ENCODE measurements at regions not wholly inside any gene's neighbourhood (a gene's known extent, or its start where the extent isn't known, plus 50 kb on each side); places are given as distances from the start of the nearest gene placed in this dataset.
"Not testable (repeated sequence)": the region's sequence is repeated elsewhere in the genome, so short reads cannot be mapped to it uniquely, and the experiment has no call there.

DNA sequence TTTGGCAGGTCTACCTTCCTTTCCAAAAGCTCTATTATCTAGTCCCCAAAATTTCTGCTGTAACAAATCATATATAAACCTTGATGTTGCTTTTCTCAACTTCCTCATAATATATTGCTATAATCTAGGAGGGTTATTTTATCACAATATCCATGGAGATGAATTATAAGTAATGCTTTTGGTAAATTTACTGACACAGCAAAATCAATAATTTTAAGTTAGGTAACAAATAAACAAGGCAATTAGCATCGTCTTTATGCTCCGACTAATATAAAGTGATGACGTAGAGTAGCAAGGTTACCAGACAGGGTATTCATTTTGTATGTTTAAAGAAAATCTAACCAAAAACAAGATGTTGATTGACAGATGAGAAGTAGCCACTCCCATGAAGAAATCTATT is 132.3 kb upstream of the ST8SIA4 start:
- DNase-seq (ENCODE audit: extremely low spot score): no peak
- ChIA-PET POLR2A (no interaction called here), CTCF (interaction anchor here (1.0 kb wide), 1 partner anchor 10 kb away, joined by 3 read pairs; no protein-coding TSS in a partner anchor)
- TF ChIP-seq, protein P1, sequence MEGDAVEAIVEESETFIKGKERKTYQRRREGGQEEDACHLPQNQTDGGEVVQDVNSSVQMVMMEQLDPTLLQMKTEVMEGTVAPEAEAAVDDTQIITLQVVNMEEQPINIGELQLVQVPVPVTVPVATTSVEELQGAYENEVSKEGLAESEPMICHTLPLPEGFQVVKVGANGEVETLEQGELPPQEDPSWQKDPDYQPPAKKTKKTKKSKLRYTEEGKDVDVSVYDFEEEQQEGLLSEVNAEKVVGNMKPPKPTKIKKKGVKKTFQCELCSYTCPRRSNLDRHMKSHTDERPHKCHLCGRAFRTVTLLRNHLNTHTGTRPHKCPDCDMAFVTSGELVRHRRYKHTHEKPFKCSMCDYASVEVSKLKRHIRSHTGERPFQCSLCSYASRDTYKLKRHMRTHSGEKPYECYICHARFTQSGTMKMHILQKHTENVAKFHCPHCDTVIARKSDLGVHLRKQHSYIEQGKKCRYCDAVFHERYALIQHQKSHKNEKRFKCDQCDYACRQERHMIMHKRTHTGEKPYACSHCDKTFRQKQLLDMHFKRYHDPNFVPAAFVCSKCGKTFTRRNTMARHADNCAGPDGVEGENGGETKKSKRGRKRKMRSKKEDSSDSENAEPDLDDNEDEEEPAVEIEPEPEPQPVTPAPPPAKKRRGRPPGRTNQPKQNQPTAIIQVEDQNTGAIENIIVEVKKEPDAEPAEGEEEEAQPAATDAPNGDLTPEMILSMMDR (IDR thresholded peaks at IDR 0.05; ENCODE audit: control extremely low read depth, extremely low read depth, low read depth, missing control alignments): no peak

GRCh38 chr5:101024299-101024698 is 121.2 kb upstream of the ST8SIA4 start:
- CTCF ChIA-PET: no interaction called here
- TF ChIP-seq, protein P1 (IDR thresholded peaks at IDR 0.05; ENCODE audit: control extremely low read depth, extremely low read depth, low read depth, missing control alignments): no peak

GRCh38 chr5:101018299-101018698 is 115.2 kb upstream of the ST8SIA4 start:
- ChIA-PET CTCF (no interaction called here), POLR2A (no interaction called here)
- no peak for DNase-seq (ENCODE audit: extremely low spot score)
- TF ChIP-seq, protein P1 (IDR thresholded peaks at IDR 0.05; ENCODE audit: control extremely low read depth, extremely low read depth, low read depth, missing control alignments): no peak

More at GRCh38 chr5:101024299-101024698, 121.2 kb upstream of the ST8SIA4 start:
- POLR2A ChIA-PET: no interaction called here
- DNase-seq (ENCODE audit: extremely low spot score): no peak

DNA sequence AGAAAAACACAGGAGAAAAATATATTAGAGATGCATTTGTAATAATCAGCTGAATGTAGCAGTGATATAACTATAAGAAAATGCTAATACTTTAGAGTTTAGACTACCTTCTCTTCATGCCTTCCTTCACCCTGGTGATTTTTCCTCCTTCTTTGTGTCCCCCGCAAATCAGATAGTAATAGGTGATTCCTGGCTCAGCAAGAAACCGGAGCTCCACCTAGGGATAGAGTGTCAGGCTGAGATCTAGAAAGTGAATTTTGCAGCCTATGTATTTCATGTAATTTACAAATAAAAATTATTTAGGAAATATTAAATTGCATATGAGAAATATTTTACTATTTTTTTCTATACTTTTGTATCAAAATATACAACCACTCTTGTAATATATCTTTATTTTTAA is 109.8 kb upstream of the ST8SIA4 start:
- DNase-seq (ENCODE audit: extremely low spot score): no peak
- POLR2A ChIA-PET: no interaction called here
- CTCF ChIA-PET: no interaction called here
- TF ChIP-seq, protein P1 (IDR thresholded peaks at IDR 0.05; ENCODE audit: control extremely low read depth, extremely low read depth, low read depth, missing control alignments): no peak

DNA sequence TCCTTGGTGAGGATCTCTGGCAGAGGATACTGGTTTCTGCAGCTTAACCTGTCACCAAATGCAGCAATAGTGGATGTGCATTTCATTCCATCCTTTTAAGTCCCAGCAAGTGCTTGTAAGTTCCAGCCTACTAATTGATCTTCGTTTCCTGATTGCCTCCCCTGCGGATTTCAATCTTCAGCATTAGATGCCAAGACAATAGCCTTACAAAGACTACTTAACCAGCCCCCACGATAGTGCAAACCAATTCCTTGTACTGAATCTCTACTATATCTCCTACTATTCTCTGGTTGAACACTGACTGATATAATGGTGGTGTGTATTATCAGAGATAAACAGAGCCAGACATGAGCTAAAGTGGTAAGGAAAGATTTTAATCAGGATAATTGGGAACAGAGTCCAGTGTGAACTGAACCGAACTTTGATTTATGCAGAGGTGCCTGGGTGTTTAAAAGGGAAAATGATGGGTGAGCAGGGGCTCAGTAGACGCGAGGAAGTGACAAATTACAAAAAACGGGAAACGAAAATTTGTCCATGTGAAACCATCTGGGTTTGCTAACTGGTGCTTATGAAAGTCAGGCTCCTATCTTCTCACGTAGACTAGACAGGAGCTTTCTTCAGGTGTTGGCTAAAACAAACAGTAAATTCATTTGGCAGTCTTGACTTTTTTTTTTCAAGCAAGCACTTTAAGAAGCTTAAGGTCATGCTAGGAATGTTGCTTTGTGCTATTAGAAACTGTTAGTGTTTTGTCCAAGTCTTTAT is 106.9 kb upstream of the ST8SIA4 start:
- no peak for DNase-seq (ENCODE audit: extremely low spot score)
- POLR2A ChIA-PET: interaction anchor here (0.6 kb wide), 1 partner anchor 31 kb away, joined by 5 read pairs; no protein-coding TSS in a partner anchor
- TF ChIP-seq, protein P1 (IDR thresholded peaks at IDR 0.05; ENCODE audit: control extremely low read depth, extremely low read depth, low read depth, missing control alignments): no peak
- CTCF ChIA-PET: interaction anchor here (0.8 to 1.3 kb wide), 3 partner anchors 9 to 331 kb away, joined by 3 read pairs; no protein-coding TSS in a partner anchor

- ChIA-PET POLR2A (no interaction called here), CTCF (interaction anchor here (1.6 kb wide), 1 partner anchor 14 kb away, joined by 3 read pairs; no protein-coding TSS in a partner anchor)
- DNase-seq (ENCODE audit: extremely low spot score): no peak
- TF ChIP-seq, protein P1 (IDR thresholded peaks at IDR 0.05; ENCODE audit: control extremely low read depth, extremely low read depth, low read depth, missing control alignments): no peak
Measured at GRCh38 chr5:100992354-100992753, 89.3 kb upstream of the ST8SIA4 start.

DNA sequence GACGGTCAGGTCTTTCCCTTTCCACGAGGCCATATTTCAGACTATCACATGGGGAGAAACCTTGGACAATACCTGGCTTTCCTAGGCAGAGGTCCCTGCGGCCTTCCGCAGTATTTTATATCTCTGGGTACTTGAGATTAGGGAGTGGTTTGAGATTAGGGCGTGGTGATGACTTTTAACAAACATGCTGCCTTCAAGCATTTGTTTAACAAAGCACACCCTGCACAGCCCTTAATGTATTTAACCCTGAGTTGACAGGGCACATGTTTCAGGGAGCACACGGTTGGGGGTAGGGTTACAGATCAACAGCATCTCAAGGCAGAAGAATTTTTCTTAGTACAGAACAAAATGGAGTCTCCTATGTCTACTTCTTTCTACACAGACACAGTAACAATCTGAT is 80.5 kb upstream of the ST8SIA4 start:
- CTCF ChIA-PET; DNase-seq (ENCODE audit: extremely low spot score); POLR2A ChIA-PET: not testable (repeated sequence)
